Nephron (organoid): ENCODE measurements at regions not wholly inside any gene's neighbourhood (a gene's known extent, or its start where the extent isn't known, plus 50 kb on each side); places are given as distances from the start of the nearest gene placed in this dataset.
A peak's percentile ranks its signal among the peaks of the same experiment; 100 is the strongest.

ENCODE experiments used
- H3K27ac Mint-ChIP-seq, 3 experiments: 2 replicates each; pipeline ENCODE4 v1.8.0; 2020; ENCODE audit warnings: mixed read lengths in 3 of 3, mild to moderate bottlenecking in 2 of 3, moderate library complexity in 1 of 3
- H3K27me3 Mint-ChIP-seq: 2 replicates; pipeline ENCODE4 v1.8.0; 2021; ENCODE audit warnings: low read depth, mild to moderate bottlenecking, moderate library complexity, mixed read lengths
- H3K36me3 Mint-ChIP-seq: 2 replicates; pipeline ENCODE4 v1.8.0; 2020; ENCODE audit warnings: low read depth, mixed read lengths
- H3K4me1 Mint-ChIP-seq: 2 replicates; pipeline ENCODE4 v1.8.0; 2020; ENCODE audit warnings: mixed read lengths
- H3K4me3 Mint-ChIP-seq, 3 experiments: 2 replicates each; pipeline ENCODE4 v1.8.0; 2020; ENCODE audit warnings: mild to moderate bottlenecking in 3 of 3, mixed read lengths in 3 of 3, moderate library complexity in 2 of 3
- H3K9me3 Mint-ChIP-seq: 2 replicates; pipeline ENCODE4 v1.8.0; 2020; ENCODE audit warnings: mixed read lengths
- CTCF ChIP-seq, 3 experiments: fragments of 200-600 bp; sonication (generic); IDR thresholded peaks; one replicate each; pipeline ENCODE4 v1.5.0; 2021; ENCODE audit warnings: antibody characterized with exemption in 3 of 3; ENCODE audit not compliant: unreplicated experiment in 3 of 3

GRCh38 chr20:20877079-20877478 lies 164.6 kb upstream of the RALGAPA2 start:
- peaks cover 14% of the 10 kb centered on the region for H3K27me3 Mint-ChIP-seq
- H3K4me3 Mint-ChIP-seq: no peak overlapping the region
- H3K4me1 Mint-ChIP-seq: no peaks in the 10 kb centered on the region
- no peaks in the 10 kb centered on the region for H3K36me3 Mint-ChIP-seq
- no peak overlapping the region for H3K27ac Mint-ChIP-seq
- peaks cover 4% of the 10 kb centered on the region for H3K9me3 Mint-ChIP-seq
- TF ChIP-seq CTCF (IDR thresholded peaks at IDR 0.05; ENCODE audit: unreplicated experiment in 3 of 3): no peak

GRCh38 chr20:20875716-20876115 lies 163.3 kb upstream of the RALGAPA2 start:
- Mint-ChIP-seq H3K27me3 (peaks cover 14% of the 10 kb centered on the region), H3K27ac (no peak overlapping the region), H3K4me3 (no peak overlapping the region), H3K9me3 (peaks cover 4% of the 10 kb centered on the region), H3K36me3 (no peaks in the 10 kb centered on the region), H3K4me1 (no peaks in the 10 kb centered on the region)
- TF ChIP-seq CTCF (IDR thresholded peaks at IDR 0.05; ENCODE audit: unreplicated experiment in 3 of 3): no peak

- Mint-ChIP-seq H3K36me3 (no peaks in the 10 kb centered on the region), H3K9me3 (no peaks in the 10 kb centered on the region), H3K27ac (no peak overlapping the region), H3K4me1 (no peaks in the 10 kb centered on the region), H3K4me3 (no peak overlapping the region), H3K27me3 (peaks cover 14% of the 10 kb centered on the region)
- no peak for TF ChIP-seq CTCF (IDR thresholded peaks at IDR 0.05; ENCODE audit: unreplicated experiment in 3 of 3)
Measured at GRCh38 chr20:20872428-20872827, 160.0 kb upstream of the RALGAPA2 start.

- Mint-ChIP-seq H3K27ac (no peak overlapping the region), H3K36me3 (no peaks in the 10 kb centered on the region), H3K4me1 (no peaks in the 10 kb centered on the region), H3K4me3 (no peak overlapping the region), H3K27me3 (peaks cover 5% of the 10 kb centered on the region), H3K9me3 (no peaks in the 10 kb centered on the region)
- no peak for TF ChIP-seq CTCF (IDR thresholded peaks at IDR 0.05; ENCODE audit: unreplicated experiment in 3 of 3)
Measured at GRCh38 chr20:20869161-20869775, 156.8 kb upstream of the RALGAPA2 start.

GRCh38 chr20:20864351-20865096 lies 152.1 kb upstream of the RALGAPA2 start:
- Mint-ChIP-seq H3K27ac (no peak overlapping the region), H3K4me3 (no peak overlapping the region), H3K9me3 (no peaks in the 10 kb centered on the region), H3K27me3 (peaks cover 35% of the 10 kb centered on the region), H3K36me3 (no peaks in the 10 kb centered on the region), H3K4me1 (no peaks in the 10 kb centered on the region)
- TF ChIP-seq CTCF (IDR thresholded peaks at IDR 0.05; ENCODE audit: unreplicated experiment in 3 of 3): peak; percentile 51 to 58 (median 52)
